SU-DHL-6 (cell line): ENCODE measurements at regions not wholly inside any gene's neighbourhood (a gene's known extent, or its start where the extent isn't known, plus 50 kb on each side); places are given as distances from the start of the nearest gene placed in this dataset.

Experiments used
- CTCF ChIP-seq: fragments of 200-600 bp; sonication (generic); IDR thresholded peaks from one replicate; pipeline ENCODE4 v1.5.1; 2017; ENCODE audit warnings: antibody characterized with exemption, mild to moderate bottlenecking, low read length, moderate library complexity; ENCODE audit not compliant: insufficient read depth, poor library complexity, severe bottlenecking
- EZH2phosphoT487 ChIP-seq: fragments of 200-600 bp; sonication (generic), shearing (Covaris generic); conservative IDR thresholded peaks from 2 replicates; pipeline ENCODE4 v1.6.1; 2018; ENCODE audit warnings: mild to moderate bottlenecking, antibody characterized with exemption, low read length, moderate library complexity, mixed read lengths

GRCh38 chr15:81880314-81880713, 165.5 kb downstream of the MEX3B start:
- no peak for TF ChIP-seq CTCF
- TF ChIP-seq EZH2phosphoT487: no peak
